ENCODE measurements at regions not wholly inside any gene's neighbourhood (a gene's known extent, or its start where the extent isn't known, plus 50 kb on each side); places are given as distances from the start of the nearest gene placed in this dataset.

DNA sequence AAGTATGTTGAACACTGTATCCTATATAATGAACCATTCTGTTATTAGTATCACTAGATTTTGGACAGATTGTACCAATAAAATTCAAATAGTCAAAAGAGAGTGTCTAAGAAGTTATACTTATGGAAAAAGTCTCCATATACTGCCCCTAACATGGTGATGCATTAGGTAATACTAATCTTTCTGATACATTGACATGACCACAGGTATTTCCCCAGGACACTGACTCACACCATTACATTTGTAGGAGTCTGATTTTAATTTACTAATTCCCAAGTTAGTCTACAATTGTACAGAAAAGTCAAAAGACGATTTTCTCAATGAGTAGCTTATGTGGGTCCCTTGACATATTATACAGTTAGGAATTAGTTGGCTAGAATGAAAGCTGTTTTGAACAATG lies 593.8 kb downstream of the ISL1 start:
- no peak overlapping the region for H2BK20ac ChIP-seq (ENCODE audit: low read length)
- no peak overlapping the region for H3K27ac ChIP-seq (ENCODE audit: low read depth, low read length)
- H2BK5ac ChIP-seq (ENCODE audit: low read depth, low read length) = no peak overlapping the region
- H3K4me3 ChIP-seq (ENCODE audit: extremely low read depth in 1 of 4, insufficient read depth in 2 of 4, low read depth in 3 of 4, low read length in 4 of 4) = no peak overlapping the region
- H3K4ac ChIP-seq (replicated peaks; ENCODE audit: insufficient read length, low read depth, low read length) = no peak overlapping the region
- 85% methylated on average over 1 of the region's 1 CpG; no CpG with 5 or more reads in 1 of the 2 experiments for WGBS, 2 experiments (ENCODE audit: extremely low coverage in 1 of 2, insufficient coverage in 1 of 2, insufficient read length in 1 of 2, insufficient replicate concordance in 2 of 2, low coverage in 1 of 2, low lambda C conversion rate in 2 of 2, missing lambda C conversion rate in 1 of 2)
- no peak overlapping the region for H2AFZ ChIP-seq (ENCODE audit: low read length)
- H2BK15ac ChIP-seq (ENCODE audit: low read length) = no peak overlapping the region
- H3K4me2 ChIP-seq (ENCODE audit: insufficient read depth in 1 of 2, low read depth in 2 of 2, low read length in 2 of 2) = no peak overlapping the region
- H4K8ac ChIP-seq (ENCODE audit: extremely low read depth, insufficient read depth, low read length) = no peak overlapping the region
- H4K5ac ChIP-seq (ENCODE audit: insufficient read length, low read depth, low read length) = no peak overlapping the region
- H3K4me1 ChIP-seq (replicated peaks in 1 of 4; ENCODE audit: control insufficient read depth in 3 of 4, insufficient read depth in 4 of 4, low read length in 3 of 4) = no peaks in the 10 kb centered on the region
- no peaks in the 10 kb centered on the region for H3K9me3 ChIP-seq (ENCODE audit: insufficient read depth in 2 of 2, low read depth in 1 of 2, low read length in 1 of 2)
- no peaks in the 10 kb centered on the region for H3K79me1 ChIP-seq (ENCODE audit: low read depth, low read length)
- POLR2A ChIA-PET (ENCODE audit: partially characterized antibody) = no interaction called here
- CTCF ChIA-PET (ENCODE audit: partially characterized antibody) = no interaction called here
- no peak overlapping the region for H2AK5ac ChIP-seq (ENCODE audit: low read depth, low read length)
- no peak overlapping the region for H2BK12ac ChIP-seq (ENCODE audit: low read depth, low read length)
- H4K20me1 ChIP-seq (replicated peaks in 1 of 2; ENCODE audit: control insufficient read depth in 1 of 2, insufficient read depth in 2 of 2, low read length in 2 of 2) = no peaks in the 10 kb centered on the region
- DNase-seq (ENCODE audit: low read depth in 1 of 2, low spot score in 2 of 2) = no peak
- no peak overlapping the region for H3K23ac ChIP-seq (ENCODE audit: insufficient read length)
- no peak for FAIRE-seq
- H3K14ac ChIP-seq (ENCODE audit: insufficient read length) = no peak overlapping the region
- no peaks in the 10 kb centered on the region for H3K79me2 ChIP-seq (ENCODE audit: control insufficient read depth in 1 of 2, insufficient read depth in 2 of 2, low read length in 2 of 2)
- H3K18ac ChIP-seq (ENCODE audit: extremely low read depth, low read length) = no peak overlapping the region
- H3K56ac ChIP-seq (replicated peaks; ENCODE audit: insufficient read length, low read depth, low read length) = no peak overlapping the region
- H2BK120ac ChIP-seq (replicated peaks; ENCODE audit: low read depth, low read length) = no peak overlapping the region
- no peak overlapping the region for H4K91ac ChIP-seq (replicated peaks; ENCODE audit: insufficient read length, low read length)
- no peaks in the 10 kb centered on the region for H3K27me3 ChIP-seq (replicated peaks in 1 of 4; ENCODE audit: control insufficient read depth in 3 of 4, extremely low read depth in 1 of 4, insufficient read depth in 3 of 4, low read length in 3 of 4)
- H3K36me3 ChIP-seq (ENCODE audit: control insufficient read depth in 2 of 4, insufficient read depth in 4 of 4, low read length in 3 of 4) = no peaks in the 10 kb centered on the region
- H3K23me2 ChIP-seq (ENCODE audit: low read depth, low read length) = no peaks in the 10 kb centered on the region
- H3K9ac ChIP-seq (replicated peaks in 1 of 4; ENCODE audit: extremely low read depth in 1 of 4, low read depth in 3 of 4, low read length in 3 of 4) = no peak overlapping the region
- TF ChIP-seq CTBP2 (IDR thresholded peaks at IDR 0.05; ENCODE audit: borderline replicate concordance, insufficient read depth, insufficient read length, low read length) (no peak), JUN (IDR thresholded peaks at IDR 0.05; ENCODE audit: low read depth, low read length) (no peak), RAD21 (IDR thresholded peaks at IDR 0.05 in 1 of 2, conservative IDR thresholded peaks at IDR 0.05 in 1 of 2; ENCODE audit: low read depth in 2 of 2, low read length in 2 of 2) (no peak), TEAD4 (IDR thresholded peaks at IDR 0.05; ENCODE audit: low read depth, low read length) (no peak), CTCF (IDR thresholded peaks at IDR 0.05; ENCODE audit: control extremely low read depth in 1 of 3, insufficient read depth in 1 of 3, low read depth in 1 of 3, low read length in 3 of 3) (no peak), SRF (IDR thresholded peaks at IDR 0.05; ENCODE audit: low read depth, low read length) (no peak), SP1 (IDR thresholded peaks at IDR 0.05; ENCODE audit: low read depth, low read length) (no peak), USF2 (IDR thresholded peaks at IDR 0.05; ENCODE audit: low read length) (no peak), SP2 (IDR thresholded peaks at IDR 0.05; ENCODE audit: low read length) (no peak)
- TF ChIP-seq, protein P1, sequence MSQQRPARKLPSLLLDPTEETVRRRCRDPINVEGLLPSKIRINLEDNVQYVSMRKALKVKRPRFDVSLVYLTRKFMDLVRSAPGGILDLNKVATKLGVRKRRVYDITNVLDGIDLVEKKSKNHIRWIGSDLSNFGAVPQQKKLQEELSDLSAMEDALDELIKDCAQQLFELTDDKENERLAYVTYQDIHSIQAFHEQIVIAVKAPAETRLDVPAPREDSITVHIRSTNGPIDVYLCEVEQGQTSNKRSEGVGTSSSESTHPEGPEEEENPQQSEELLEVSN (IDR thresholded peaks at IDR 0.05) = no peak
